Nucleus accumbens (tissue), 56 donors: ENCODE measurements at regions not wholly inside any gene's neighbourhood (a gene's known extent, or its start where the extent isn't known, plus 50 kb on each side); places are given as distances from the start of the nearest gene placed in this dataset.

Source experiments
- DNase-seq, 56 donors: peaks; one replicate each; lab custom pipeline; 2025; lab: John Stamatoyannopoulos, UW

DNA sequence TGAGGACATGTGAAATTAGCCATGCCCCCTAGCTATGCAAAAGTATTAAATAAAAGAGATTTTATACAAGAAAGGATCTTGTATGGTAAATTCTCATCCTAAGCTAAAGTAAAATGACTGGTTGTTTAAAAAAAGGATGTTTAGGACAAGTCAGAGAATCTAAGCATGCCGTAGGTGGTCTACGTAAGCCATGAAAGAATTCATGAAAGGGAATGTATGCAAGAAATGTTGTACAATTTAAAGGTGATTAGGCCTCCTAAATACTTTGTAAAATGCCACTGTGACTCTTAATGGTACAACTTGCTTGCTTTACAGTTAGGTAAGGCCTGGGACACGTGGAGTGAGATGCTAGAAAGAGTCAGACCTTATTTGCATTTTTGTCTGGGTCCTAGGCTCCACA is 209.0 kb downstream of the EFHB start:
- DNase-seq = no peak

DNA sequence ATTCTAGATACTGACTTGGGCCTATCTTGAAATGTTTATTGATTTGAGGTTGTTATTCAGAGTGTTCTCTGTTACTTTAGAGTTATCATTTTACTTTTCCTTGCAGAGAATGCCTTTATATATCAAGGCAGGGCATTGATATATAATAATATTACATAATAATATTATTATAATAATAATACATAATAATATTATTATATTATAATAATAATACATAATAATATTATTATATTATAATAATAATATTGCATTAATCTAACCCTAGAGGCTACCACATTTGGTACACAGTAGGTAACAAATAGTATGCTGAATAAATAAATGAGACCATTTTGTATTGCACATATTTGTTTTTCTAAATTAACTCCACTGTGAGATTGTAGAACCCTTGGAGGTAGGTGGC is 216.3 kb downstream of the EFHB start:
- DNase-seq = no peak

DNA sequence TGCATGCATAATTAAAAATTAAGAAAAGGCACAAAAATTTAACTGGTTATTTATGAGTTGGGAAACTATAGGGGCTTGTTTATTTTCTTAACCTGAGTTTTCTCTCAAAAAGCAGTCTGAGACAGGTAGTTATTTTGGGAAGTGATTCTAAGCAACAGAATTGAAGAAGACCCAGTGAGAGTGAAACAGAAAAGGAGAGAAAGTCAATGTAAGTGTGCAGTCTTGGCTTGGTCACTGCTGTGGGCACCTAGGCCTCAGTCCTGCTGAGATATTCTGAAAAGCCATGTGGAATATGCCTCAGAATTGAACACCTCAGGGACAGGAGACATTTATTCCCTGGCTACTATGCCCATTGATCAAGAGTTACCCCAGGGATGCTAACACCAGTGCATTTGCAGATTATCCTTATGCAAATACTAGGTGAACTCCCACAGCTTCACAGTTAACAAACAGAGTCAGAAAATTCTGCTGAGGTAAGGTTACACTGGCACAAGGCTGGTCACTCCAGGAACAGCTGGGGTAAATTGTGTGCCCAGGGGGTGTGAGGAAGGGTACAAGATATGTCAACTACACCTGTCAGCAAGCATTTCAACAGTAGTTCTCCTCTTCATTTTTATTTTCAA is 222.7 kb downstream of the EFHB start:
- no peak for DNase-seq

DNA sequence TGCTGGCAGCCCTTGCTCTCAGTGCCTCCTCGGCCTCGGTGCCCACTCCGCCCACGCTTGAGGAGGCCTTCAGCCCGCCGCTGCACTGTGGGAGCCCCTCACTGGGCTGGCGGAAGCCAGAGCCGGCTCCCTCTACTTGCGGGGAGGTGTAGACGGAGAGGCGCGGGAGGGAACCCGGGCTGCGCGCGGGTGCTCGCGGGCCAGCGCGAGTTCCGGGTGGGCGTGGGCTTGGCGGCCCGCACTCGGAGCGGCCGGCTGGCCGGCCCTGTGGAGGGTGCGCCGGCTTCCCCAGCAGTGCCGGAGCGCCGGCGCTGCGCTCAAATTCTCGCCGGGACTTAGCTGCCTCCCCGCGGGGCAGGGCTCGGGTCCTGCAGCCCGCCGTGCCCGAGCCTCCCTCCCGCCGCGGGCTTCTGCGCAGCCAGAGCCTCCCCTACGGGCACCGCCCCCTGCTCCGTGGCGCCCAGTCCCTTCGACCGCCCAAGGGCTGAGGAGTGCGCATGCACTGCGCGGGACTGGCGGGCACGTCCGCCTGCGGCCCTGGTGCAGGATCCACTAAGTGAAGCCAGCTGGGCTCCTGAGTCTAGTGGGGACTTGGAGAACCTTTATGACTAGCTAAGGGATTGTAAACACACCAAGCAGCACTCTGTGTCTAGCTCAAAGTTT is 231.5 kb downstream of the EFHB start:
- no peak for DNase-seq

DNA sequence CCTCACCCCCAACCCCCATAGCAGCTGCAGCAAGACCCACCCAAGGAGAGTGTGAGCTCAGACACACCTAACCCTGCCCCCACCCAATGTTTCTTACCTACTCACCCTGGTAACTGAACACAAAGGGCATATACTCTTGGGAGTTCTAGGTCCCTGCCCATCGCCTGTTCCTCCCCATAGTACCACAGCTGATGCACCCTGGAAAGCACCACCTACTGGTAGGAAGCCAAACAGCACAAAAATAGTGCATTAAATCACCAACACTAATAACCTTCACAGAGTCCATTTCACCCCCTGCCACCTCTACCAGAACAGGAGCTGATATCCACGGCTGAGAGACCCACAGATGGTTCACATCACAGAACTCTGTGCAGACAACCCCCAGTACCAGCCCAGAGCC is 245.2 kb downstream of the EFHB start:
- DNase-seq = no peak

DNA sequence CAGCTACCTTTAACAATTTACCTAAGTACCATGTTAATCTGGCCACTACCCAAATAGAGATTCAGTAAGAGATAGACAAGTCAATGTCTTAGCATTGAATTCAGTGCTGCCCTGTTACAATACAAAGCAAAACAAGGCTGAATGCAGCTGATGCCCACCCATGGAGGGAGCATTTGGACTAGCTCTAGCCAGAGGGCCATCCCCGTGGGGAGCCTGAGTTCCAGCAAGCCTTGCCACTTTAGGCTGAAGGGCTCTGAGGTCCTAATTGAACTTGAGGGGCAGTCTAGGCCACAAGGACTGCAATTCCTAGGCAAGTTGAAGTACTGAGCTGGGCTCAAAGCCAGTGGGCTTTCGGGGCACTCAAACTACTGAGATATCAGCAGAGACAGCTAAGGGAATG is 265.9 kb downstream of the EFHB start:
- no peak for DNase-seq

DNA sequence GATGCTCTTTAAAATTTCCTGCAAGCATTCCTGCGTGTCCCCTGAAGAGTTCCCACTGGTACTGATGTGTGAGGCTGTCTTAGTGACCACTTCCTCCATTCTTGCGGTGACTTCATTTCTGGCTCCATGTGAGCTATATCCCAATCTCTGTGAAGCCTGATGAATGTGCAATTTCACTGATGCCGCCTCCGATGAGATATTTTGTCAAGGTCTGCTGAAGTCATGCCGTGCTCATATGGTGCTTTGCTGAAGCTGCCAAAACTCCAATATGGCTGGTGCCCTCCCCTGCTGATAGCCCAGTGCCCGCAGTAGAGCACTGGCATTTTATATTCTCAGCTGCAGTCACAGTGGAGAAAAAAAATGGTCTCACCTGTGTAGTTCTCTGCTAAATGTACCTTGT is 271.5 kb downstream of the EFHB start:
- no peak for DNase-seq

DNA sequence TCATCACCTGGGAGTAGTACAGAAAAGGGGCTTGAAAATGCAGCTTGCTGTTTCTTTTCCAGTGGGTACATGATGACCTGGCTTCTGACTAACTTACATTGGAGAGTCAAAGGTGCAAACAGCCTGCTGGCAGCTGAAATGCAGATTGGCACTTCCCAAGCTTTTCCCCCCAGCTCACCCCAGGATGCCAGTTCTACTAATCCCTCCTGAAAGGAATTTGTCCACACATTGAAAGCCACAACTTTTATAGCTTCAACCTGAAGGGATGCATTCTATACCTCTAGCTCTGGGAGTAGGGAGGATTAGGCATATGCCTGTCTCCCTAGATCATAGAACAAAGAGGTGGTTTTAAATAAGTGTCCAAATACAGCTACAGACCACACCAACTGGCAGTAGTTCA is 281.7 kb downstream of the EFHB start:
- no peak for DNase-seq

DNA sequence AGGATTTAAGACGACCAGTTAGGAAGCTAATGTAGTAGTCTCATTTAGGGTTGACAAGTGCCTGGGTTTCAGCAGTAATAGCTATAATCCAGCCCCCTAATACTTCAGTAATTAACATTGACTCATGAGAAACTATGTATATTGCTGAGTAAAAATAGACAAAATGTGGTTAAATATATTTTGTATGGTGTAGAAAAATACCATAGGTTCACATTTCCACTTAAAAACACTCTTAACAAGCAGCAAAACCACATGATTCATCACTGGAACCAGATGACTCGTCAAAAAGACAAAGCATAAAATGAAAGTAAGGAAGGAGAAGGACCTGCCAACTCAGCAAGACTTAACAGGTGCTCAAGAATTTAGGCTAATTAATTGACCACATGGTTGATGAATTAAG is 288.9 kb downstream of the EFHB start:
- DNase-seq = no peak

DNA sequence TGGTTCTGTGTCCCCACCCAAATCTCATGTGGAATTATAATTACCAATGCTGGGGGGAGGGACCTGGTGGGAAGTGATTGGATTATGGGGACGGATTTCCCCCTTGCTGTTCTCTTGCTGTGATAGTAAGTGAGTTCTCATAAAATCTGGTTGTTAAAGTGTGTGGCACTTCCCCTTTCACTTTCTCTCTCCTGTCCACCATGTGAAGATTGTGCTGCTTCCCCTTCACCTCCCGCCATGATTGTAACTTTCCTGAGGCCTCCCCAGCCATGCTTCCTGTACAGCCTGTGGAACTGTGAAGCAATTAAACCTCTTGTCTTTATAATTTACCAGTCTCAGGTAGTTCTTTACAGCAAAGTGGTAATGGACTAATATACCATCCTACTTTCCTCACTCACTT is 289.6 kb downstream of the EFHB start:
- DNase-seq = no peak

DNA sequence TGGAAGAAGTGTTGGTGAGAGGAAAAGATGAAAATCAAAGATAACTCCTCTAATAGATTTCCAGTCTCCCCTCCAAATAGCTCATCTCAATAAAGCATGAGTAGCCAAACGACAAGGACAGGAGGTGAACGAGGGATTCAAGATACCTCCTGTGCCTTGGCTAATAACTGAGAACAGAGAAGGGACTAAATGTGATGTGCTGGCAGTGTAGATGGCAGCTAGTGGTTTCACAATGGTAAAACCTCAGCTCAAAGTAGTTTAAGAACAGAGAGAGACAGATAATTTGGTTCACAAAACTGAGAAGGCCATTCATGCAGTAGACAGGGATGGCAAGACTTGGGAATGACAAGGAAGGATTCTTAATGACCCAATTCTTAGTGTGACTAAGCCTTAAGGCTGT is 292.6 kb downstream of the EFHB start:
- no peak for DNase-seq

DNA sequence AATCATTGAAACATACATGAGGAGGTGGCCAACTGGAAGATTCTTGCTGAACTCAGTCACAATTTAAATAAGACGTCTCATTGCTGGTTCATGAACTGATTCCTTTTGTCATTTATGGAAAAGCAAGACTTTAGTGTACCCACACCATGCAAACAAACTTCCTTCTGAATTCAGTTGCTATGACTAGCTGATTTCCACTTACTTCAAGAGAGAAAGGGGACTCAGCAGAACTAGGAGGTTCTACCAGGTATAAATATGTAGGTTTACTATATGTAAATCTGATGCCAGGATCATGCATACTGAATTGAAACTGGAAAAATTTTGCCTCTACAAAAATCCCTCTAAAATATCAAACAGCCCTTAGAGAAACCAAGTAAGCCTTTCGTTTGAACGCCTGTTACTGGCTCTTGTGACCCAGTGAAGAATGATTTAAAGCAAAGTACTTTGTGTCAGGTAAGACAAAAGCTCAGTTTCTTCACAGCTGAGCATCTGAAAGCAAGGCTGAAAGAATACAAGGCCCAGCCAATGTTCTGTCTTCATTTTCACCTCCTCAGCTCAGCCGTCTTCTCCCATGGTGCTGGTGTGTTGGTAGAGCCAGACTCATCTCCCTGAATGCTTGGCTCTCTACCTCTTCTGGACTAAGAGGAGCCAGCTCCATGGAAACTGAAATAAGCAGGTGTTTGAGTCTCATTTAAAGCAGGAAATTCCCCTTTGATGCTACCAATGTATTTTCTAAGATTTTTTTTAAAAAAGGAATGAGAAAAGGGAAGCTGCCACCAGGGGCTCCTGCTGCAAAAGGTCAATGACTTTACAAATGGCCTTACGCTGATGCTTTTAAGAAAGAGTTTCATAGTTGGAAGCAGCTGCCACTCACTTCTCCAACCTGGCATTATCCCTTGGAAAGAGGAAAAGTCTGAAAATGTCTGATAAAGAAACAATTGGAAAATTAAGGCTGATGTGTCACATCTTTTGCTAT is 301.6 kb downstream of the EFHB start:
- no peak for DNase-seq

DNA sequence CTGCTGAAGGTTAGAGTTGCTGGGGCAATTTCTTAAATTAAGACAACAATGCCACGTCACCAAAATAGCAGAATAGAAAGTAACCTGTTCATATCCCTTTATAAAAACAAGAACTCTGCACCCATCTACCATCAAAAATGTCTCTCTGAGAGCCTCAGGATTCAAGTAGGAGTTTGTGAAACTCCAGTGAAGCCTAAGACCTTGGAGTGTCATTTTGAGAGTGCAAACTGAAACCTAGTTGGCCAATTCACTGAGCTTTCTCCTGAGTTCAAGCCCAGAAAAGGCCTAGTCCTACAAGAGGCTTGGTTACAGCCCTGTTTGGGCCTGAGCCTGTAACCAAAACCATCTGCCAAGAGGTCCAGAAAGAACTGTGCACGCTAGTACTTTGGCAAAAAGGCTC is 335.1 kb downstream of the EFHB start:
- DNase-seq = no peak

DNA sequence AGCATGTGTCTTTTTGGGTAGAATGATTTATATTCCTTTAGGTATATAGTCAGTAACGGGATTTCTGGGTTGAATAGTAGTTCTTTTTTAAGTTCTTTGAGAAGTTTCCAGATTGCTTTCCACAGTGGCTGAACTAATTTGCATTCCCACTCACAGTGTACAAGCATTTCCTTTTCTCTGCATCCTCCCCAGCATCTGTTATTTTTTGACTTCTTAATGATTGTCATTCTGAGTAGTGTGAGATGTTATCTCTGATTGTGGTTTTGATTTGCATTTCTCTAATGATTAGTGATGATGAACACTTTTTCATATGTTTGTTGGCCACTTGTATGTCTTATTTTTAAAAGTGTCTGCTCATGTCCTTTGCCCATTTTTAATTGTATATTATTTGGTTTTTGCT is 337.6 kb downstream of the EFHB start:
- DNase-seq = no peak

DNA sequence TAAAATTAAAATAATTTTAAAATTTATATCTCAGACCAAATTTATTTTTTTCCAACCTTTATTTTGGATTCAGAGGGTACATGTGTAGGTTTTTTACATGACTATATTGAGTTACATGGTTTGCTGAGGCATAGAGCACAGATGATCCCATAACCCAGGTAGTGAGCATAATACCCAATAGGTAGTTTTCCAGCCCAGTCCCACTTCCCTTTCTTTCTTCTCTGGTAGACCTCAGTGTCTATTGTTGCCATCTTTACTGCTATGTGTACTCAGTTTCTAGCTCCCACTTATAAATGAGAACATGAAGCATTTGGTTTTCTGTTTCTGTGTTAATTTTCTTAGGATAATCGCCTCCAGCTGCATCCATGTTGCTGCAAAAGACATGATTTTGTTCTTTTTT is 338.1 kb downstream of the EFHB start:
- no peak for DNase-seq
